ENCODE measurements at regions not wholly inside any gene's neighbourhood (a gene's known extent, or its start where the extent isn't known, plus 50 kb on each side); places are given as distances from the start of the nearest gene placed in this dataset.

DNA sequence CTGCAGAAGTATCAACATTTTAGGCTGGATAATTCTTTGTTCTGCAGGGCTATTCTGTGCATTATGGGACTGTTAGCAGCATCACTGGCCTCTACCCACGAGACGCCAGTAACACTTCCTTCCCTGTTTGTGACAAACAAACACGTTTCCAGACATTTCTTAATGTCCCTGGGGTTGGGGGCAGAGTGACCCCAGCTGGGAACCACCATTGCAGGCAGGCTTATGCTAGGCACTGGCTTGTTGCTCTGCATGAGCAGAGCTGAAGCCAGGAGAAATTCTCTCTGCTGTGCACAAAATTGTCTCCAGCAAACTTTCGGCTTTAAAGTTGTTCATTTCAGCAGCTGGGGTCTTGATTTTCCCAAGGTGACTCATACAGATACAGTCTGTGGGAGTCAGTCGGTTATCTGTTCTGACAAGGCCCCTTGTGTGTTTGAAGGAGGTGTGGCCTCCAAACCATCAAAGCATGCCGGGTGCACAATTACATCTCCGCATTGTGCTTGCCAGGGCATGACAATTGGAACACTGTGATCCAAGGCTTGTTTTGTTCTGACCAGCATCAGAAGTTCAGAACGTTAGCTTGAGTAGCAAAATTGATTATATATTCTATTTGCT is 156.4 kb upstream of the BOD1L1 start:
- TF ChIP-seq, protein P1, sequence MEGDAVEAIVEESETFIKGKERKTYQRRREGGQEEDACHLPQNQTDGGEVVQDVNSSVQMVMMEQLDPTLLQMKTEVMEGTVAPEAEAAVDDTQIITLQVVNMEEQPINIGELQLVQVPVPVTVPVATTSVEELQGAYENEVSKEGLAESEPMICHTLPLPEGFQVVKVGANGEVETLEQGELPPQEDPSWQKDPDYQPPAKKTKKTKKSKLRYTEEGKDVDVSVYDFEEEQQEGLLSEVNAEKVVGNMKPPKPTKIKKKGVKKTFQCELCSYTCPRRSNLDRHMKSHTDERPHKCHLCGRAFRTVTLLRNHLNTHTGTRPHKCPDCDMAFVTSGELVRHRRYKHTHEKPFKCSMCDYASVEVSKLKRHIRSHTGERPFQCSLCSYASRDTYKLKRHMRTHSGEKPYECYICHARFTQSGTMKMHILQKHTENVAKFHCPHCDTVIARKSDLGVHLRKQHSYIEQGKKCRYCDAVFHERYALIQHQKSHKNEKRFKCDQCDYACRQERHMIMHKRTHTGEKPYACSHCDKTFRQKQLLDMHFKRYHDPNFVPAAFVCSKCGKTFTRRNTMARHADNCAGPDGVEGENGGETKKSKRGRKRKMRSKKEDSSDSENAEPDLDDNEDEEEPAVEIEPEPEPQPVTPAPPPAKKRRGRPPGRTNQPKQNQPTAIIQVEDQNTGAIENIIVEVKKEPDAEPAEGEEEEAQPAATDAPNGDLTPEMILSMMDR (tag by site-specific recombination; IDR thresholded peaks at IDR 0.05), result no peak
- TF ChIP-seq, protein P2, sequence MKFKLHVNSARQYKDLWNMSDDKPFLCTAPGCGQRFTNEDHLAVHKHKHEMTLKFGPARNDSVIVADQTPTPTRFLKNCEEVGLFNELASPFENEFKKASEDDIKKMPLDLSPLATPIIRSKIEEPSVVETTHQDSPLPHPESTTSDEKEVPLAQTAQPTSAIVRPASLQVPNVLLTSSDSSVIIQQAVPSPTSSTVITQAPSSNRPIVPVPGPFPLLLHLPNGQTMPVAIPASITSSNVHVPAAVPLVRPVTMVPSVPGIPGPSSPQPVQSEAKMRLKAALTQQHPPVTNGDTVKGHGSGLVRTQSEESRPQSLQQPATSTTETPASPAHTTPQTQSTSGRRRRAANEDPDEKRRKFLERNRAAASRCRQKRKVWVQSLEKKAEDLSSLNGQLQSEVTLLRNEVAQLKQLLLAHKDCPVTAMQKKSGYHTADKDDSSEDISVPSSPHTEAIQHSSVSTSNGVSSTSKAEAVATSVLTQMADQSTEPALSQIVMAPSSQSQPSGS (tag by site-specific recombination; IDR thresholded peaks at IDR 0.05; ENCODE audit: low read depth), result no peak
- TF ChIP-seq, protein P3, sequence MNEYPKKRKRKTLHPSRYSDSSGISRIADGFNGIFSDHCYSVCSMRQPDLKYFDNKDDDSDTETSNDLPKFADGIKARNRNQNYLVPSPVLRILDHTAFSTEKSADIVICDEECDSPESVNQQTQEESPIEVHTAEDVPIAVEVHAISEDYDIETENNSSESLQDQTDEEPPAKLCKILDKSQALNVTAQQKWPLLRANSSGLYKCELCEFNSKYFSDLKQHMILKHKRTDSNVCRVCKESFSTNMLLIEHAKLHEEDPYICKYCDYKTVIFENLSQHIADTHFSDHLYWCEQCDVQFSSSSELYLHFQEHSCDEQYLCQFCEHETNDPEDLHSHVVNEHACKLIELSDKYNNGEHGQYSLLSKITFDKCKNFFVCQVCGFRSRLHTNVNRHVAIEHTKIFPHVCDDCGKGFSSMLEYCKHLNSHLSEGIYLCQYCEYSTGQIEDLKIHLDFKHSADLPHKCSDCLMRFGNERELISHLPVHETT (tag by site-specific recombination; IDR thresholded peaks at IDR 0.05), result no peak

All from HEK293 (cell line).